Caco-2 (cell line): ENCODE measurements at regions not wholly inside any gene's neighbourhood (a gene's known extent, or its start where the extent isn't known, plus 50 kb on each side); places are given as distances from the start of the nearest gene placed in this dataset.

Source experiments
- BruUV-seq: library from RNA; stranded (reverse); fragments of 400-500 nt; replicated peaks from 2 replicates; lab custom pipeline; 2021; lab: Mats Ljungman, UMichigan
- CTCF ChIA-PET: fragments of 300-600 bp; sonication (Branson Sonifier 250); formaldehyde crosslinking; loops from one replicate; lab custom pipeline; 2022; ENCODE audit warnings: antibody characterized with exemption; lab: Charles Lee
- POLR2A ChIA-PET: fragments of 300-600 bp; sonication (Branson Sonifier 250); formaldehyde crosslinking; loops from one replicate; lab custom pipeline; 2022; ENCODE audit warnings: antibody characterized with exemption; lab: Charles Lee
- DNase-seq, 2 experiments: peaks; one replicate each; pipeline versions ENCODE4 v3.0.0 to v3.0.0-alpha.2; 2020 to 2022
- H3K27me3 ChIP-seq: replicated peaks from 2 replicates; pipeline ENCODE4 v1.6.0; 2011; ENCODE audit warnings: low read length; ENCODE audit not compliant: control insufficient read depth, insufficient read depth
- H3K36me3 ChIP-seq: 2 replicates; pipeline ENCODE4 v1.5.1; 2011; ENCODE audit warnings: low read length; ENCODE audit not compliant: control insufficient read depth, insufficient read depth
- H3K4me1 ChIP-seq: fragments of 250-450 bp; sonication (Bioruptor Pico); 2 replicates; pipeline ENCODE4 v1.5.1; 2020; ENCODE audit warnings: mild to moderate bottlenecking
- H3K4me3 ChIP-seq: 2 replicates; pipeline ENCODE4 v1.5.1; 2011; ENCODE audit warnings: low read depth, mild to moderate bottlenecking, control low read depth, low read length
- H3K9me3 ChIP-seq: fragments of 250-450 bp; sonication (Bioruptor Pico); 2 replicates; pipeline ENCODE4 v1.5.1; 2020; ENCODE audit warnings: mild to moderate bottlenecking, moderate library complexity
- H3K27ac Mint-ChIP-seq: one replicate; pipeline ENCODE4 v1.8.0; 2022; ENCODE audit warnings: mixed read lengths; ENCODE audit not compliant: unreplicated experiment
- H3K27me3 Mint-ChIP-seq: one replicate; pipeline ENCODE4 v1.8.0; 2022; ENCODE audit warnings: mixed read lengths; ENCODE audit not compliant: insufficient read depth, unreplicated experiment
- H3K36me3 Mint-ChIP-seq: one replicate; pipeline ENCODE4 v1.8.0; 2022; ENCODE audit warnings: mild to moderate bottlenecking, mixed read lengths; ENCODE audit not compliant: insufficient read depth, unreplicated experiment
- H3K4me1 Mint-ChIP-seq: one replicate; pipeline ENCODE4 v1.8.0; 2022; ENCODE audit warnings: low read depth, mixed read lengths; ENCODE audit not compliant: unreplicated experiment
- H3K4me3 Mint-ChIP-seq: one replicate; pipeline ENCODE4 v1.8.0; 2022; ENCODE audit warnings: mild to moderate bottlenecking, moderate library complexity, mixed read lengths; ENCODE audit not compliant: unreplicated experiment
- H3K9me3 Mint-ChIP-seq: one replicate; pipeline ENCODE4 v1.8.0; 2022; ENCODE audit warnings: mixed read lengths; ENCODE audit not compliant: unreplicated experiment
- intact Hi-C: fragments of 100-400 bp; cut with micrococcal nuclease; formaldehyde crosslinking; loops from one replicate; pipeline ENCODE4 v1.10.0; 2022; ENCODE audit not compliant: unreplicated experiment
- TF ChIP-seq, protein P1 (sequence below), 2 experiments: fragments of 200-600 bp in 1 of 2; IDR thresholded peaks; 1 replicate in 1 of 2; 2 replicates in 1 of 2; pipeline versions ENCODE4 v1.5.1 to v1.8.0; 2011 to 2022; ENCODE audit warnings: antibody characterized with exemption in 1 of 2, control low read depth in 1 of 2, inconsistent platforms in 1 of 2, low read depth in 1 of 2, low read length in 1 of 2, mild to moderate bottlenecking in 1 of 2, moderate library complexity in 1 of 2; ENCODE audit not compliant: insufficient read depth in 1 of 2, severe bottlenecking in 1 of 2, unreplicated experiment in 1 of 2

DNA sequence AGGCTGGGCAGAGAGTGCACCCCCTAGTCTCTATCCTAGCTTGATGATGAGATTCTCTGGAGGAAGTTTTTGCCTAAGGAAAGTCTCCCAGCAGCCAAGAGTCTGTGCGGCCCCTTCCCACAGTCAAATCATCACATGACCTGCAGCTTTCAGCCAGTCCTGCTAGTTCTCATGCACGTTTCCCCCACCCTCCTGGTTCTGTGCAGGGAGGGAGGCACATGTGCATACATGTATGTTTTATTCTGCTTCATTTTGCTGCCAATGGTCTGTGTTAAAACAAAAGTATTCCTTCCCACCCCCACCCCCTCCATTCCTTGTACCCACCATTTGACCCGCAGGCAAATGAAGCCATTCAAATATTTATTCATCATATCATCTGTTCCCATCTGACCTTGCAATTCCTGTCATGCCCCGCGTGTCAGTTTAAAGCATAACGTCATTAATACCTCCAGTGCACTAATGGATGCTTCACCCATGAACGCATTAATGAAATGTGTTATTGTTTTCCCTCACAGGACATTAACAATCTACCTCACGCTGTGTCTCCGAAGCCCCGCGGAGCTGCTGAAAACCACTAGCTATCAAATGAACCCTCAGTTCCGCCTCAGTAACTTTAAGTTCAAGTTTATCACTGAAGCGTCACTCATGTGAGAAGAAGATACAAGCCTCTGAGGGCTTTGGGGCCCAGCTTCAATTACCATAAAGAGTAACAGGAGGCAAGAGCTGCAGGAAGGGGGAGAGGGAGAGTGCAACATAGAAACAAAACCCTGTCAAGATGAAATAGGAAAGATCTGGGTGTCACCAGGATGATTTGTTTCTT lies 139.6 kb downstream of the RASEF start:
- no peak for DNase-seq
- Histone ChIP-seq H3K4me1 (no peaks in the 10 kb centered on the region), H3K27me3 (no peaks in the 10 kb centered on the region), H3K4me3 (no peak overlapping the region), H3K36me3 (no peaks in the 10 kb centered on the region), H3K9me3 (no peaks in the 10 kb centered on the region)
- BruUV-seq = no TSS peak
- H3K4me1 Mint-ChIP-seq = no peaks in the 10 kb centered on the region
- TF ChIP-seq, protein P1, sequence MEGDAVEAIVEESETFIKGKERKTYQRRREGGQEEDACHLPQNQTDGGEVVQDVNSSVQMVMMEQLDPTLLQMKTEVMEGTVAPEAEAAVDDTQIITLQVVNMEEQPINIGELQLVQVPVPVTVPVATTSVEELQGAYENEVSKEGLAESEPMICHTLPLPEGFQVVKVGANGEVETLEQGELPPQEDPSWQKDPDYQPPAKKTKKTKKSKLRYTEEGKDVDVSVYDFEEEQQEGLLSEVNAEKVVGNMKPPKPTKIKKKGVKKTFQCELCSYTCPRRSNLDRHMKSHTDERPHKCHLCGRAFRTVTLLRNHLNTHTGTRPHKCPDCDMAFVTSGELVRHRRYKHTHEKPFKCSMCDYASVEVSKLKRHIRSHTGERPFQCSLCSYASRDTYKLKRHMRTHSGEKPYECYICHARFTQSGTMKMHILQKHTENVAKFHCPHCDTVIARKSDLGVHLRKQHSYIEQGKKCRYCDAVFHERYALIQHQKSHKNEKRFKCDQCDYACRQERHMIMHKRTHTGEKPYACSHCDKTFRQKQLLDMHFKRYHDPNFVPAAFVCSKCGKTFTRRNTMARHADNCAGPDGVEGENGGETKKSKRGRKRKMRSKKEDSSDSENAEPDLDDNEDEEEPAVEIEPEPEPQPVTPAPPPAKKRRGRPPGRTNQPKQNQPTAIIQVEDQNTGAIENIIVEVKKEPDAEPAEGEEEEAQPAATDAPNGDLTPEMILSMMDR (IDR thresholded peaks at IDR 0.05; ENCODE audit: insufficient read depth in 1 of 2, low read depth in 1 of 2, low read length in 1 of 2, severe bottlenecking in 1 of 2, unreplicated experiment in 1 of 2) = no peak
- POLR2A ChIA-PET = no interaction called here
- H3K27me3 Mint-ChIP-seq = no peaks in the 10 kb centered on the region
- H3K9me3 Mint-ChIP-seq = peaks cover 9% of the 10 kb centered on the region
- peak overlapping the region; percentile 48 for H3K27ac Mint-ChIP-seq
- no peaks in the 10 kb centered on the region for H3K36me3 Mint-ChIP-seq
- CTCF ChIA-PET = no interaction called here
- H3K4me3 Mint-ChIP-seq = no peak overlapping the region
- intact Hi-C loops = no loop called here

- POLR2A ChIA-PET = no interaction called here
- CTCF ChIA-PET = no interaction called here
- intact Hi-C loops = no loop called here
These were observed 138.9 kb downstream of the RASEF start for GRCh38 chr9:82923912-82924605.

More at GRCh38 chr9:82923912-82924605, 138.9 kb downstream of the RASEF start:
- no peaks in the 10 kb centered on the region for H3K36me3 Mint-ChIP-seq
- H3K27ac Mint-ChIP-seq = no peak overlapping the region
- H3K27me3 Mint-ChIP-seq = no peaks in the 10 kb centered on the region
- BruUV-seq = no TSS peak
- Histone ChIP-seq H3K4me1 (no peaks in the 10 kb centered on the region), H3K27me3 (no peaks in the 10 kb centered on the region), H3K36me3 (no peaks in the 10 kb centered on the region), H3K4me3 (no peak overlapping the region), H3K9me3 (no peaks in the 10 kb centered on the region)
- TF ChIP-seq, protein P1 (IDR thresholded peaks at IDR 0.05; ENCODE audit: insufficient read depth in 1 of 2, low read depth in 1 of 2, low read length in 1 of 2, severe bottlenecking in 1 of 2, unreplicated experiment in 1 of 2) = no peak
- H3K4me1 Mint-ChIP-seq = no peaks in the 10 kb centered on the region
- H3K9me3 Mint-ChIP-seq = peaks cover 9% of the 10 kb centered on the region
- DNase-seq = no peak
- no peak overlapping the region for H3K4me3 Mint-ChIP-seq
